NCI-H2107 treated with DMSO at 0.1 percent for 48 hours (cell line): ENCODE measurements at regions not wholly inside any gene's neighbourhood (a gene's known extent, or its start where the extent isn't known, plus 50 kb on each side); places are given as distances from the start of the nearest gene placed in this dataset.

Experiments
- DNase-seq: peaks from one replicate; lab custom pipeline; 2025; ENCODE audit not compliant: unreplicated experiment; lab: John Stamatoyannopoulos, UW

DNA sequence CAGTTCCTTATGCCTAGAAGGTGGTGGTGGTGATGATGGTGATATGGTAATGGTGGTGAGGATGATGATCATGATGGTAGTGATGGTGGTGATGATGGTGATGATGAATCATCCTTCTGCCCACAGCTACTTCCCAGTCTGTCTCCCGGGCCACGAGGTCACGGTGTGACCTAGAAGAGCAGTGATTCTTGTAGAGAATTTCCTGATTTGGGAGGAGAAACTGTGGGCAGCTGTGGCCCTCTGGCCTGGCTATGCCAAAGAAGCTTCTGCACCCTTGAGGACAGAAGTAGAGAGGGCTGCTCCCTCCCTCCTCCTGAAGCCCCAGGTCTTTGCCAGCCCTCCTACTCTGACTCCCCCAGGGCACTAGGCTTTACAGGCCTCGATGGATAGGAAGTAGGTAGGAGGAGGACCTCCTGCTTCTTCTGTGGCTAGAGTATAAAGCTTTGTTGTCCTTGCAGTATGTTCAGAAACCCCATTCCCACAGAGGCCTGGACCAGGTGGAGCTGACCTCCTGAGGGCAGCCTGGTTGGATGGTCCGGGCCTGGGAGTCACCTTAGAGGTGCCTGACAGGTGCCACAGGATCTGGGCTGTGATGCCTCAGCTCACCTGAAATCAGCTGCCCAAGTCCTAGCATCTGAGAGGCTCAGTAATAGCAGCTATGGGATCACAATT lies 57.9 kb upstream of the EPAS1 start:
- no peak for DNase-seq

DNA sequence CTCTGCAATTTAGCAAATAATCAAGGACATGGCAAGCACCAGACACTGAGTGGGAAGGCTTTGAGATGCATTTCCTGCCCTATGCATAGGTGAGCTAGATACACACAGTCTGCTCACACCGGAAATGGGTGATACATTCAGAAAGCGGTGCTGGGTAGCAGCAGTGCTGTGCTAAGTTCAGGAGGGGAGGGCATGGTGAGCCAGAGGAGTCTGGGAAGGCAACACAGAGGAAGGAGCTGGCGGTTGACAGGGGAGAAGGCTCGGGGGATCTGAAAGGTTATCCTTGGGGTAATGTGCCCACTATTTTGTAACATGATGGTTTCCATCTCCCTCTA lies 57.4 kb upstream of the EPAS1 start:
- no peak for DNase-seq

GRCh38 chr2:46241344-46241743 lies 55.9 kb upstream of the EPAS1 start:
- peak; percentile 82 for DNase-seq

DNA sequence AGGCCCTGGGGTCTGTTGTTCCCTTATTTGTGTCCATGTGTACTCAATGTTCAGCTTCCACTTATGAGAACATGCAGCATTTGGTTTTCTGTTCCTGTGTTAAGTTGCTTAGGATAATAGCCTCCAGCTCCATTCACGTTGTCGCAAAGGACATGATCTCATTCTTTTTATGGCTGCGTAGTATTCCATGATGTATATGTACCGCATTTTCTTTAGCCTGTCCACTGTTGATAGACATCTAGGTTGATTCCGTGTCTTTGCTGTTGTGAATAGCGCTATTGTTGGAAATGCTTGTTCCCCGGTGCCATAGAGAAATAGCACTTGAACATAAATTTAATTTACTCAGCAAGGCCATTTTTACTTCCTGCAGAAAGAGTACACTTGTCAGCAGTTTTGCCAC lies 51.3 kb upstream of the EPAS1 start:
- DNase-seq = no peak

- no peak for DNase-seq
Measured at GRCh38 chr2:46246790-46247189, 50.4 kb upstream of the EPAS1 start.
